GM18858 (cell line): ENCODE measurements at regions not wholly inside any gene's neighbourhood (a gene's known extent, or its start where the extent isn't known, plus 50 kb on each side); places are given as distances from the start of the nearest gene placed in this dataset.

Source experiments
- ATAC-seq: cut with Tn5 transposase; IDR thresholded peaks from one replicate; pipeline ENCODE4 v1.9.1; 2021; ENCODE audit not compliant: unreplicated experiment

GRCh38 chr16:85253084-85253941 is 141.0 kb upstream of the CIBAR2 start:
- no peak for ATAC-seq

- ATAC-seq = no peak
These were observed 141.8 kb upstream of the CIBAR2 start for GRCh38 chr16:85254051-85254450.

- ATAC-seq = no peak
These were observed 142.6 kb upstream of the CIBAR2 start for GRCh38 chr16:85254921-85255320.

GRCh38 chr16:85255777-85256176 is 143.5 kb upstream of the CIBAR2 start:
- no peak for ATAC-seq

GRCh38 chr16:85256190-85256739 is 144.0 kb upstream of the CIBAR2 start:
- ATAC-seq = no peak

- no peak for ATAC-seq
These were observed 145.2 kb upstream of the CIBAR2 start for GRCh38 chr16:85257483-85257882.

GRCh38 chr16:85258166-85258565 is 145.9 kb upstream of the CIBAR2 start:
- no peak for ATAC-seq

- no peak for ATAC-seq
These were observed 146.4 kb upstream of the CIBAR2 start for GRCh38 chr16:85258629-85259028.

- ATAC-seq = no peak
These were observed 147.0 kb upstream of the CIBAR2 start for GRCh38 chr16:85259115-85259831.

- ATAC-seq = no peak
These were observed 147.5 kb upstream of the CIBAR2 start for GRCh38 chr16:85259832-85260167.

GRCh38 chr16:85261204-85261603 is 148.9 kb upstream of the CIBAR2 start:
- ATAC-seq = no peak

- ATAC-seq = no peak
These were observed 149.6 kb upstream of the CIBAR2 start for GRCh38 chr16:85261657-85262557.

- ATAC-seq = no peak
These were observed 150.4 kb upstream of the CIBAR2 start for GRCh38 chr16:85262558-85263238.

- ATAC-seq = no peak
These were observed 150.9 kb upstream of the CIBAR2 start for GRCh38 chr16:85263239-85263585.

GRCh38 chr16:85264752-85265151 is 152.5 kb upstream of the CIBAR2 start:
- ATAC-seq = no peak

- ATAC-seq = no peak
These were observed 153.0 kb upstream of the CIBAR2 start for GRCh38 chr16:85265161-85265784.

GRCh38 chr16:85265810-85266209 is 153.5 kb upstream of the CIBAR2 start:
- no peak for ATAC-seq

GRCh38 chr16:85266857-85267256 is 154.6 kb upstream of the CIBAR2 start:
- ATAC-seq = no peak

- no peak for ATAC-seq
These were observed 155.2 kb upstream of the CIBAR2 start for GRCh38 chr16:85267414-85267945.

GRCh38 chr16:85269165-85269564 is 156.9 kb upstream of the CIBAR2 start:
- ATAC-seq = no peak
